ENCODE measurements at regions not wholly inside any gene's neighbourhood (a gene's known extent, or its start where the extent isn't known, plus 50 kb on each side); places are given as distances from the start of the nearest gene placed in this dataset.
"Not testable (repeated sequence)": the region's sequence is repeated elsewhere in the genome, so short reads cannot be mapped to it uniquely, and the experiment has no call there.

DNA sequence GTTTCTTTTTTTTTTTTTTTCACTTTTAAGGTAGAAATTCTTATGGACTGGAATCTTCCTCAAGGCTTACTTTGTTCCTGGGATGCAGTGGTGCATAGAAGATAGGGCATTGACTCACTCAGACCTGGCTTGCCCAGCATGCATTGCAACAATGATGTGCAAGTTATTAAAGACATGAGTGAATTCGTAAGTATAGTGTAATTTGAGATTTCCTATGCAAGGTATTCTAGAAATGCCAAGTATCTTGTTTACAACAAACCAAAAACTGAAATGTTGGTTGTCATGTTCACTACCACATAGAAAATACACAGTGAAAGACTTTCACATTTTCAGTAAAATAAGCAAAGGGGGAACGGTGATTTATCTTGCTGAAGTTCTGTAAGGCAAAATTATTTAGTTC lies 56.5 kb upstream of the FNDC3B start:
- Histone ChIP-seq H3K4me3 (ENCODE audit: low read depth, low read length, poor library complexity, severe bottlenecking) (no peak overlapping the region), H3K27ac (ENCODE audit: low read depth, low read length, poor library complexity, severe bottlenecking) (no peak overlapping the region), H3K36me3 (ENCODE audit: insufficient read depth, low read length, poor library complexity, severe bottlenecking) (no peaks in the 10 kb centered on the region), H3K27me3 (replicated peaks; ENCODE audit: insufficient read depth, low read depth, low read length, poor library complexity) (no peaks in the 10 kb centered on the region), H3K4me1 (ENCODE audit: insufficient read depth, low read length, poor library complexity, severe bottlenecking) (peaks cover 24% of the 10 kb centered on the region), H3K9me3 (ENCODE audit: low read depth, low read length, poor library complexity, severe bottlenecking) (no peaks in the 10 kb centered on the region)
- TF ChIP-seq, protein P1, sequence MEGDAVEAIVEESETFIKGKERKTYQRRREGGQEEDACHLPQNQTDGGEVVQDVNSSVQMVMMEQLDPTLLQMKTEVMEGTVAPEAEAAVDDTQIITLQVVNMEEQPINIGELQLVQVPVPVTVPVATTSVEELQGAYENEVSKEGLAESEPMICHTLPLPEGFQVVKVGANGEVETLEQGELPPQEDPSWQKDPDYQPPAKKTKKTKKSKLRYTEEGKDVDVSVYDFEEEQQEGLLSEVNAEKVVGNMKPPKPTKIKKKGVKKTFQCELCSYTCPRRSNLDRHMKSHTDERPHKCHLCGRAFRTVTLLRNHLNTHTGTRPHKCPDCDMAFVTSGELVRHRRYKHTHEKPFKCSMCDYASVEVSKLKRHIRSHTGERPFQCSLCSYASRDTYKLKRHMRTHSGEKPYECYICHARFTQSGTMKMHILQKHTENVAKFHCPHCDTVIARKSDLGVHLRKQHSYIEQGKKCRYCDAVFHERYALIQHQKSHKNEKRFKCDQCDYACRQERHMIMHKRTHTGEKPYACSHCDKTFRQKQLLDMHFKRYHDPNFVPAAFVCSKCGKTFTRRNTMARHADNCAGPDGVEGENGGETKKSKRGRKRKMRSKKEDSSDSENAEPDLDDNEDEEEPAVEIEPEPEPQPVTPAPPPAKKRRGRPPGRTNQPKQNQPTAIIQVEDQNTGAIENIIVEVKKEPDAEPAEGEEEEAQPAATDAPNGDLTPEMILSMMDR (conservative IDR thresholded peaks at IDR 0.05; ENCODE audit: low read depth, low read length), result no peak
- TF ChIP-seq EZH2 (IDR thresholded peaks at IDR 0.05; ENCODE audit: borderline replicate concordance, low read depth, low read length, poor library complexity, severe bottlenecking), result no peak
- CTCF ChIA-PET, result no interaction called here
- intact Hi-C loops (cut with micrococcal nuclease; ENCODE audit: unreplicated experiment), result no loop called here
- BruUV-seq (replicated peaks), result no TSS peak
- POLR2A ChIA-PET (ENCODE audit: low non-redundant PET), result no interaction called here
- peak; percentile 36 for DNase-seq (ENCODE audit: low spot score)

GRCh38 chr3:171983685-171984084 lies 55.7 kb upstream of the FNDC3B start:
- DNase-seq (ENCODE audit: low spot score); H3K36me3 ChIP-seq (ENCODE audit: insufficient read depth, low read length, poor library complexity, severe bottlenecking); POLR2A ChIA-PET (ENCODE audit: low non-redundant PET); intact Hi-C loops (cut with micrococcal nuclease; ENCODE audit: unreplicated experiment); H3K27ac ChIP-seq (ENCODE audit: low read depth, low read length, poor library complexity, severe bottlenecking); H3K27me3 ChIP-seq (replicated peaks; ENCODE audit: insufficient read depth, low read depth, low read length, poor library complexity); H3K4me3 ChIP-seq (ENCODE audit: low read depth, low read length, poor library complexity, severe bottlenecking); BruUV-seq (replicated peaks); CTCF ChIA-PET; H3K9me3 ChIP-seq (ENCODE audit: low read depth, low read length, poor library complexity, severe bottlenecking): not testable (repeated sequence)
- H3K4me1 ChIP-seq (ENCODE audit: insufficient read depth, low read length, poor library complexity, severe bottlenecking), result peaks cover 24% of the 10 kb centered on the region

DNA sequence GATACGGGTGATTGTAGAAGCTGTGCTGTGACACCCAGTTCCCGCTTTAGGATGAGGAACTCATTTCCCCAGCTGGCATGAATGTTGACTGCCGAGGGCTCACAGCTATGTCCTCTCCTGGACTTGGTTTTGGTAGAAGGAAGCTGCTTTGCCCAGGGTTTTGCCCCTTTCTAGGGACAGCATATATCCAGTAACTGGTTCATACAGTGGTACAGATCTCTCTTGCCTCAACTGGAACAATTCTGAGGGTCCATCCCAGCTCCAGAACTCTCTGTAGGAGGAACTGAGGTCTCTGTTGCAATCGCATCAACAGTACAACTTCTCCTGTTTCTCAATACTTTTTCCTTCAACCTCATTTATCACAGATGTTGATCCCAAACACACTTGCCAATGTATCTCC lies 54.5 kb upstream of the FNDC3B start:
- DNase-seq (ENCODE audit: low spot score), result no peak
- TF ChIP-seq EZH2 (IDR thresholded peaks at IDR 0.05; ENCODE audit: borderline replicate concordance, low read depth, low read length, poor library complexity, severe bottlenecking), result no peak
- TF ChIP-seq, protein P1 (conservative IDR thresholded peaks at IDR 0.05; ENCODE audit: low read depth, low read length), result no peak
- no peaks in the 10 kb centered on the region for H3K36me3 ChIP-seq (ENCODE audit: insufficient read depth, low read length, poor library complexity, severe bottlenecking)

GRCh38 chr3:171986176-171986575 lies 53.2 kb upstream of the FNDC3B start:
- no peaks in the 10 kb centered on the region for H3K9me3 ChIP-seq (ENCODE audit: low read depth, low read length, poor library complexity, severe bottlenecking)
- intact Hi-C loops (cut with micrococcal nuclease; ENCODE audit: unreplicated experiment), result no loop called here
- ChIA-PET POLR2A (ENCODE audit: low non-redundant PET) (no interaction called here), CTCF (no interaction called here)
- no peak overlapping the region for H3K27ac ChIP-seq (ENCODE audit: low read depth, low read length, poor library complexity, severe bottlenecking)
- DNase-seq (ENCODE audit: low spot score), result peak; percentile 63
- no peak overlapping the region for H3K4me3 ChIP-seq (ENCODE audit: low read depth, low read length, poor library complexity, severe bottlenecking)
- BruUV-seq (replicated peaks), result no TSS peak
- no peaks in the 10 kb centered on the region for H3K27me3 ChIP-seq (replicated peaks; ENCODE audit: insufficient read depth, low read depth, low read length, poor library complexity)
- TF ChIP-seq, protein P1 (conservative IDR thresholded peaks at IDR 0.05; ENCODE audit: low read depth, low read length), result no peak
- no peak for TF ChIP-seq EZH2 (IDR thresholded peaks at IDR 0.05; ENCODE audit: borderline replicate concordance, low read depth, low read length, poor library complexity, severe bottlenecking)
- peaks cover 16% of the 10 kb centered on the region for H3K4me1 ChIP-seq (ENCODE audit: insufficient read depth, low read length, poor library complexity, severe bottlenecking)
- H3K36me3 ChIP-seq (ENCODE audit: insufficient read depth, low read length, poor library complexity, severe bottlenecking), result no peaks in the 10 kb centered on the region

More for the DNA sequence above, 54.5 kb upstream of the FNDC3B start:
- no peaks in the 10 kb centered on the region for H3K9me3 ChIP-seq (ENCODE audit: low read depth, low read length, poor library complexity, severe bottlenecking)
- ChIA-PET POLR2A (ENCODE audit: low non-redundant PET) (no interaction called here), CTCF (no interaction called here)
- H3K27ac ChIP-seq (ENCODE audit: low read depth, low read length, poor library complexity, severe bottlenecking), result no peak overlapping the region
- BruUV-seq (replicated peaks), result no TSS peak
- no peaks in the 10 kb centered on the region for H3K27me3 ChIP-seq (replicated peaks; ENCODE audit: insufficient read depth, low read depth, low read length, poor library complexity)
- H3K4me1 ChIP-seq (ENCODE audit: insufficient read depth, low read length, poor library complexity, severe bottlenecking), result peaks cover 24% of the 10 kb centered on the region
- intact Hi-C loops (cut with micrococcal nuclease; ENCODE audit: unreplicated experiment), result no loop called here
- H3K4me3 ChIP-seq (ENCODE audit: low read depth, low read length, poor library complexity, severe bottlenecking), result no peak overlapping the region

Data from A673 (cell line).